ENCODE measurements at regions not wholly inside any gene's neighbourhood (a gene's known extent, or its start where the extent isn't known, plus 50 kb on each side); places are given as distances from the start of the nearest gene placed in this dataset.

GRCh38 chr12:71282925-71283324, 125.1 kb upstream of the TSPAN8 start:
- TF ChIP-seq RXRA (CRISPR knock-in tag; IDR thresholded peaks at IDR 0.05) (no peak), ZNF441 (CRISPR knock-in tag; IDR thresholded peaks at IDR 0.05; ENCODE audit: borderline replicate concordance) (no peak)
